ENCODE measurements at regions not wholly inside any gene's neighbourhood (a gene's known extent, or its start where the extent isn't known, plus 50 kb on each side); places are given as distances from the start of the nearest gene placed in this dataset.

GRCh38 chr13:74662905-74663304 lies 528.7 kb upstream of the KLF12 start:
- H3K4me3 ChIP-seq = no peak overlapping the region
- DNase-seq = peak; percentile 32 to 76 (median 58)
- H3K36me3 ChIP-seq (ENCODE audit: control insufficient read depth in 4 of 4, insufficient read depth in 4 of 4, low read length in 4 of 4) = no peaks in the 10 kb centered on the region
- 82 to 90% methylated on average over 2 of the region's 2 CpGs for WGBS, 2 donors
- TF ChIP-seq CTCF (IDR thresholded peaks at IDR 0.05; ENCODE audit: control extremely low read depth, extremely low read depth) = no peak
- H3K27ac ChIP-seq (ENCODE audit: low read depth in 1 of 2, low read length in 1 of 2) = no peak overlapping the region
- H3K9ac ChIP-seq (ENCODE audit: insufficient read depth in 1 of 2, low read length in 2 of 2) = no peak overlapping the region
- no peaks in the 10 kb centered on the region for H3K27me3 ChIP-seq (ENCODE audit: control insufficient read depth in 3 of 3, insufficient read depth in 3 of 3, low read length in 2 of 3)
- no peak for ATAC-seq (ENCODE audit: insufficient read depth, low FRiP score)
- H3K4me1 ChIP-seq (ENCODE audit: control insufficient read depth in 5 of 5, insufficient read depth in 5 of 5, low read length in 5 of 5) = no peaks in the 10 kb centered on the region
- H3K9me3 ChIP-seq (ENCODE audit: control insufficient read depth in 4 of 4, insufficient read depth in 3 of 4, low read length in 3 of 4) = peaks cover 0 to 2% (median 0%) of the 10 kb centered on the region in 4 donors

- 86 to 93% methylated on average over 2 of the region's 2 CpGs for WGBS, 2 donors
- H3K27ac ChIP-seq (ENCODE audit: low read depth in 1 of 2, low read length in 1 of 2) = no peak overlapping the region
- peaks cover 0 to 2% (median 0%) of the 10 kb centered on the region in 4 donors for H3K9me3 ChIP-seq (ENCODE audit: control insufficient read depth in 4 of 4, insufficient read depth in 3 of 4, low read length in 3 of 4)
- no peaks in the 10 kb centered on the region for H3K4me1 ChIP-seq (ENCODE audit: control insufficient read depth in 5 of 5, insufficient read depth in 5 of 5, low read length in 5 of 5)
- no peaks in the 10 kb centered on the region for H3K27me3 ChIP-seq (ENCODE audit: control insufficient read depth in 3 of 3, insufficient read depth in 3 of 3, low read length in 2 of 3)
- no peak for TF ChIP-seq CTCF (IDR thresholded peaks at IDR 0.05; ENCODE audit: control extremely low read depth, extremely low read depth)
- H3K36me3 ChIP-seq (ENCODE audit: control insufficient read depth in 4 of 4, insufficient read depth in 4 of 4, low read length in 4 of 4) = no peaks in the 10 kb centered on the region
- ATAC-seq (ENCODE audit: insufficient read depth, low FRiP score) (no peak), DNase-seq (no peak)
- no peak overlapping the region for H3K4me3 ChIP-seq
- H3K9ac ChIP-seq (ENCODE audit: insufficient read depth in 1 of 2, low read length in 2 of 2) = no peak overlapping the region
Measured at GRCh38 chr13:74661851-74662250, 527.6 kb upstream of the KLF12 start.

DNA sequence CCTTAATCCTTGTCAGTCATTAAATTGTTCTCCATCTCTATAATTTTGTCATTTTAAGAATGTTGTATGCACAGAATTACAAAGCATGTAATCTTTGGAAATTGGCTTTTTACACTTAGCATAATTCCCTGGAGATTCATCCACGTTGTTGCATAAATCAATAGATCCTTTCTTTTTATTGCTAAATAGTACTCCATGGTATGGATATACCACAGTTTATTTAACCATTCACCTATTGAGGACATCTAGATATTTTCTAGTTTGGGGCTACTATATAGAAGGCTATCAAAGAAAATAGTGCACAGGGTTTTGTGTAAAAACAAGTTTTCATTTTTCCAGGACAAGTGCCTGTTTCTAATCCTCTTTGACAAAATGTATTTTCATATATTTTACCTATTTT lies 523.6 kb upstream of the KLF12 start:
- H3K9me3 ChIP-seq (ENCODE audit: control insufficient read depth in 4 of 4, insufficient read depth in 3 of 4, low read length in 3 of 4) = peaks cover 0 to 2% (median 0%) of the 10 kb centered on the region in 4 donors

More for the DNA sequence above, 523.6 kb upstream of the KLF12 start:
- H3K4me3 ChIP-seq = no peak overlapping the region
- 85 to 89% methylated on average over 1 of the region's 1 CpG for whole genome bisulfite sequencing, 2 donors
- H3K27me3 ChIP-seq (ENCODE audit: control insufficient read depth in 3 of 3, insufficient read depth in 3 of 3, low read length in 2 of 3) = no peaks in the 10 kb centered on the region
- no peak for DNase-seq
- no peaks in the 10 kb centered on the region for H3K36me3 ChIP-seq (ENCODE audit: control insufficient read depth in 4 of 4, insufficient read depth in 4 of 4, low read length in 4 of 4)
- TF ChIP-seq CTCF (IDR thresholded peaks at IDR 0.05; ENCODE audit: control extremely low read depth, extremely low read depth) = no peak
- H3K4me1 ChIP-seq (ENCODE audit: control insufficient read depth in 5 of 5, insufficient read depth in 5 of 5, low read length in 5 of 5) = no peaks in the 10 kb centered on the region
- no peak overlapping the region for H3K27ac ChIP-seq (ENCODE audit: low read depth in 1 of 2, low read length in 1 of 2)
- H3K9ac ChIP-seq (ENCODE audit: insufficient read depth in 1 of 2, low read length in 2 of 2) = no peak overlapping the region
- ATAC-seq (ENCODE audit: insufficient read depth, low FRiP score) = no peak
